Pancreas (tissue), 10 donors: ENCODE measurements at regions not wholly inside any gene's neighbourhood (a gene's known extent, or its start where the extent isn't known, plus 50 kb on each side); places are given as distances from the start of the nearest gene placed in this dataset.

Experiments used
- ATAC-seq, 4 donors: fragments of 200-7000 bp; cut with Tn5 transposase; one replicate each; pipeline versions ENCODE4 v1.8.0 to v1.9.1; 2020; ENCODE audit warnings: mild to moderate bottlenecking in 4 of 4, moderate library complexity in 4 of 4
- DNase-seq, 6 donors: peaks; one replicate each; pipeline ENCODE4 v3.0.0-alpha.2; 2020
- FAIRE-seq: peaks from 2 replicates; lab custom pipeline; 2012; peaks lifted over from hg19 to GRCh38; lab: Jason Lieb, UNC
- H3K27ac ChIP-seq, 4 donors: fragments of 200-600 bp; sonication (generic); 1 replicate in 3 of 4; 2 replicates in 1 of 4; pipeline versions ENCODE4 v1.5.0 to v1.8.0; 2020
- H3K27me3 ChIP-seq, 4 donors: fragments of 200-600 bp; one replicate each; pipeline ENCODE4 v1.8.0; 2021
- H3K36me3 ChIP-seq, 3 donors: fragments of 200-600 bp; sonication (generic) in 1 of 3; one replicate each; pipeline versions ENCODE4 v1.5.0 to v1.8.0; 2020 to 2021
- H3K4me1 ChIP-seq, 3 donors: fragments of 200-600 bp; one replicate each; pipeline ENCODE4 v1.8.0; 2021
- H3K4me3 ChIP-seq, 4 donors: fragments of 200-600 bp; sonication (generic) in 2 of 4; one replicate each; pipeline versions ENCODE4 v1.5.0 to v1.8.0; 2020 to 2021
- H3K9me3 ChIP-seq, 4 donors: fragments of 200-600 bp; one replicate each; pipeline ENCODE4 v1.8.0; 2021
- CTCF ChIP-seq, 4 donors: fragments of 200-600 bp; sonication (generic) in 3 of 4; IDR thresholded peaks; one replicate each; pipeline versions ENCODE4 v1.5.0 to v1.8.0; 2021; ENCODE audit warnings: antibody characterized with exemption in 4 of 4
- WGBS, 2 donors: extraction: QIAGEN DNeasy Blood & Tissue Kit; methylation state at CpG; one replicate each; pipeline ENCODE4 v1.1.7; 2013; 5-methylcytosine and 5-hydroxymethylcytosine counted together
- intact Hi-C, 3 donors: fragments of 100-400 bp; cut with DNase I; formaldehyde crosslinking; loops; one replicate each; pipeline versions ENCODE4 v1.11.1 to v1.14.2; 2022
- donor health status: healthy with polysubstance abuse.
- donor health status: DM: no; HTN: no; CAD: no; lungs with moderate emphysema.
- donor health status: DM: no; HTN: no; CAD: no.
- donor health status: control.
- donor health status: control.
- donor health status: Bipolar disorder and iron deficiency.
- donor health status: DM: yes; HTN: yes; CAD: no.
- donor health status: DM: no; HTN: no; CAD: no.
- donor health status: DM: no; HTN: no; CAD: no.
- donor health status: DM: yes; HTN: yes; CAD: no.

DNA sequence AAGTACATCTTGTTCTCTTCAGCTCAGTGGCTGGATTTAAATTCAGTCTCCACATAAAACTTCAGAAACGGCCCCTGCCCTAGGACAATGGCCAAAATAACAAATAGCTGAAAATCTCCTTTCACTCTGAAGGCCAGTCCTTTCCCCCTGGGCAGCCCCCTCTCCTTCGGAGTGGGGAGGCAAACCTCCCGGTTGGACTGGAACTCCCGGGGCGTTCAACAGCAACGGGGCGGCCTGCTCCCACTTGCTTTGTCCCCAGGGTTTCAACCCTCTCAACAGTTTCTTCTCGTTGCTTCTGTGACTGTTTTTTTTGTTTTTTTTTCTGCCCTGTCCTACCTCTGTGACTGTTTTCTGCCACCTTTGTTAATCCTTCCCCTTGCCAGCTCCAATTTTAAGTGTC, 102.6 kb upstream of the DUSP22 start:
- intact Hi-C loops = no loop called here
- H3K4me1 ChIP-seq = no peaks in the 10 kb centered on the region
- DNase-seq (no peak), FAIRE-seq (no peak), ATAC-seq (no peak)
- no peak overlapping the region for H3K4me3 ChIP-seq
- whole genome bisulfite sequencing, 2 donors = 80 to 87% methylated on average over 8 of the region's 8 CpGs
- H3K27me3 ChIP-seq = no peaks in the 10 kb centered on the region
- no peak overlapping the region for H3K27ac ChIP-seq
- no peak for TF ChIP-seq CTCF (IDR thresholded peaks at IDR 0.05)
- no peaks in the 10 kb centered on the region for H3K36me3 ChIP-seq
- no peaks in the 10 kb centered on the region for H3K9me3 ChIP-seq

- Histone ChIP-seq H3K27me3 (no peaks in the 10 kb centered on the region), H3K9me3 (no peaks in the 10 kb centered on the region), H3K36me3 (no peaks in the 10 kb centered on the region), H3K4me1 (no peaks in the 10 kb centered on the region), H3K4me3 (no peak overlapping the region), H3K27ac (no peak overlapping the region)
- WGBS, 2 donors = 74 to 84% methylated on average over 11 of the region's 11 CpGs
- intact Hi-C loops = no loop called here
- no peak for DNase-seq
- TF ChIP-seq CTCF (IDR thresholded peaks at IDR 0.05) = no peak
- FAIRE-seq = no peak
- ATAC-seq = no peak
Measured at GRCh38 chr6:190596-191395, 101.5 kb upstream of the DUSP22 start.

GRCh38 chr6:191487-192312, 100.6 kb upstream of the DUSP22 start:
- DNase-seq (no peak), FAIRE-seq (no peak), ATAC-seq (no peak)
- Histone ChIP-seq H3K4me1 (no peaks in the 10 kb centered on the region), H3K27me3 (no peaks in the 10 kb centered on the region), H3K27ac (no peak overlapping the region), H3K36me3 (no peaks in the 10 kb centered on the region), H3K4me3 (no peak overlapping the region), H3K9me3 (no peaks in the 10 kb centered on the region)
- WGBS, 2 donors = 70 to 82% methylated on average over 11 of the region's 11 CpGs
- TF ChIP-seq CTCF (IDR thresholded peaks at IDR 0.05) = no peak
- intact Hi-C loops = no loop called here

DNA sequence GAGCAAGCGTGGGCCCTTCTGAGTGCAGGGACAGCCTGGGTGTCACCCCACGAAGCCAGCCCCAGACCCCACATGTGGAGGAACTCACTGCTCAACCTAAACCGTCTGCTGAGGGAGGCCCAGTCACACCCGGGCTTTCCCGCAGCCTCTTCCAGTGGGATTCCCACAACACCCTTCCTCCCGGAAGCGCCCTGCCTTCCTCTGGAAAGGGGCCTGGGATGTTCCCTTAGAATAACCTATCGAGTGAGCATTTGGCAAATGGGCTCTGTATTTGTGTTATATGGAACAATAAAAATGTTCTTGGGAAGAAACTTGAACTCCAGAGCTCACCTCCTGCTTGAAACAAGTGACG, 100.0 kb upstream of the DUSP22 start:
- no peaks in the 10 kb centered on the region for H3K4me1 ChIP-seq
- 77 to 82% methylated on average over 9 of the region's 9 CpGs for WGBS, 2 donors
- DNase-seq (no peak), FAIRE-seq (no peak), ATAC-seq (no peak)
- H3K27ac ChIP-seq = no peak overlapping the region
- intact Hi-C loops = no loop called here
- TF ChIP-seq CTCF (IDR thresholded peaks at IDR 0.05) = no peak
- no peaks in the 10 kb centered on the region for H3K27me3 ChIP-seq
- no peak overlapping the region for H3K4me3 ChIP-seq
- H3K9me3 ChIP-seq = no peaks in the 10 kb centered on the region
- H3K36me3 ChIP-seq = no peaks in the 10 kb centered on the region

GRCh38 chr6:193180-193579, 99.1 kb upstream of the DUSP22 start:
- WGBS, 2 donors = 68 to 83% methylated on average over 7 of the region's 7 CpGs
- intact Hi-C loops = no loop called here
- FAIRE-seq (no peak), DNase-seq (no peak), ATAC-seq (no peak)
- H3K27me3 ChIP-seq = no peaks in the 10 kb centered on the region
- TF ChIP-seq CTCF (IDR thresholded peaks at IDR 0.05) = no peak
- H3K4me1 ChIP-seq = no peaks in the 10 kb centered on the region
- no peak overlapping the region for H3K27ac ChIP-seq
- H3K4me3 ChIP-seq = no peak overlapping the region
- no peaks in the 10 kb centered on the region for H3K9me3 ChIP-seq
- H3K36me3 ChIP-seq = no peaks in the 10 kb centered on the region
